ENCODE measurements at regions not wholly inside any gene's neighbourhood (a gene's known extent, or its start where the extent isn't known, plus 50 kb on each side); places are given as distances from the start of the nearest gene placed in this dataset.
"Not testable (repeated sequence)": the region's sequence is repeated elsewhere in the genome, so short reads cannot be mapped to it uniquely, and the experiment has no call there.

GRCh38 chr9:117938086-117938485, 233.9 kb downstream of the TLR4 start:
- no peaks in the 10 kb centered on the region for H3K36me3 ChIP-seq (ENCODE audit: insufficient read depth, low read length)
- Mint-ChIP-seq H3K27ac (no peak overlapping the region), H3K9me3 (peaks cover 0 to 23% (median 2%) of the 10 kb centered on the region in 8 donors), H3K4me3 (no peak overlapping the region), H3K4me1 (no peaks in the 10 kb centered on the region), H3K27me3 (peaks cover 0 to 4% of the 10 kb centered on the region in 2 donors), H3K36me3 (no peaks in the 10 kb centered on the region)
- H3K4me1 ChIP-seq (ENCODE audit: insufficient read depth, low read length): no peaks in the 10 kb centered on the region
- intact Hi-C loops (cut with micrococcal nuclease): no loop called here
- CTCF ChIA-PET (ENCODE audit: partially characterized antibody): no interaction called here
- POLR2A ChIA-PET (ENCODE audit: partially characterized antibody): no interaction called here
- no peaks in the 10 kb centered on the region for H3K9me3 ChIP-seq (ENCODE audit: control insufficient read depth in 1 of 2, low read length in 2 of 2)
- H3K27ac ChIP-seq (ENCODE audit: low read depth, low read length): no peak overlapping the region
- H3K4me3 ChIP-seq (ENCODE audit: low read length in 2 of 2): no peak overlapping the region
- no peaks in the 10 kb centered on the region for H3K27me3 ChIP-seq (ENCODE audit: insufficient read depth, low read length)
- no peak for DNase-seq

GRCh38 chr9:117938896-117939295, 234.7 kb downstream of the TLR4 start:
- Mint-ChIP-seq H3K27ac (no peak overlapping the region), H3K4me1 (no peaks in the 10 kb centered on the region), H3K9me3 (peaks cover 0 to 23% (median 2%) of the 10 kb centered on the region in 8 donors), H3K36me3 (no peaks in the 10 kb centered on the region), H3K4me3 (no peak overlapping the region), H3K27me3 (peaks cover 0 to 4% of the 10 kb centered on the region in 2 donors)
- no peaks in the 10 kb centered on the region for H3K27me3 ChIP-seq (ENCODE audit: insufficient read depth, low read length)
- no peak for DNase-seq
- H3K9me3 ChIP-seq (ENCODE audit: control insufficient read depth in 1 of 2, low read length in 2 of 2): no peaks in the 10 kb centered on the region
- no peak overlapping the region for H3K27ac ChIP-seq (ENCODE audit: low read depth, low read length)
- H3K4me1 ChIP-seq (ENCODE audit: insufficient read depth, low read length): no peaks in the 10 kb centered on the region
- CTCF ChIA-PET (ENCODE audit: partially characterized antibody): no interaction called here
- POLR2A ChIA-PET (ENCODE audit: partially characterized antibody): no interaction called here
- no peaks in the 10 kb centered on the region for H3K36me3 ChIP-seq (ENCODE audit: insufficient read depth, low read length)
- H3K4me3 ChIP-seq (ENCODE audit: low read length in 2 of 2): no peak overlapping the region
- intact Hi-C loops (cut with micrococcal nuclease): no loop called here

GRCh38 chr9:117944750-117945149, 240.5 kb downstream of the TLR4 start:
- H3K27ac Mint-ChIP-seq; H3K4me3 Mint-ChIP-seq; H3K27ac ChIP-seq (ENCODE audit: low read depth, low read length); H3K4me3 ChIP-seq (ENCODE audit: low read length in 2 of 2); DNase-seq; H3K4me1 Mint-ChIP-seq; H3K9me3 ChIP-seq (ENCODE audit: control insufficient read depth in 1 of 2, low read length in 2 of 2); H3K36me3 ChIP-seq (ENCODE audit: insufficient read depth, low read length); H3K4me1 ChIP-seq (ENCODE audit: insufficient read depth, low read length); H3K27me3 ChIP-seq (ENCODE audit: insufficient read depth, low read length); intact Hi-C loops (cut with micrococcal nuclease); H3K36me3 Mint-ChIP-seq; H3K27me3 Mint-ChIP-seq; CTCF ChIA-PET (ENCODE audit: partially characterized antibody); POLR2A ChIA-PET (ENCODE audit: partially characterized antibody): not testable (repeated sequence)
- peaks cover 0 to 11% (median 0%) of the 10 kb centered on the region in 8 donors for H3K9me3 Mint-ChIP-seq

DNA sequence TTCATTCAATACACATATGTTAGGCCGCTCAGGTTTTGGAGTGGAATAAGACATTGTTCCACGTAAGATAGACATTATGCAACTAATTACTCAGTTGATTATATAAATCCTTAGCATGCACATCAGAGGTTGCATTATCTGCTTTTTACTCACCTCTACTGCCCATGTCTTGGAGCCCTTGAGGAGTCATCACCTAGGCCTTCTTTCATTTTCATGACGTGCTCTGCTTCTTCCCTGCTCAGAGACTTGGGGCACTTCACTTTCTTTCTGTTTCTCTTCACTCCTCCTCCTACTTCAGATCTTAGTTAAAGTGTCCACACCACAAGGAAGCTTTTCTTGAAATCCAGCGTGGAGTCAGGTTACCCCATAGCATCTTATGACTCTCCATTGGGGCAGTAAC, 241.1 kb downstream of the TLR4 start:
- Mint-ChIP-seq H3K4me3 (no peak overlapping the region), H3K36me3 (no peaks in the 10 kb centered on the region), H3K4me1 (no peaks in the 10 kb centered on the region), H3K27ac (no peak overlapping the region), H3K27me3 (peaks cover 0 to 4% of the 10 kb centered on the region in 2 donors), H3K9me3 (peaks cover 0 to 10% (median 0%) of the 10 kb centered on the region in 8 donors)
- Histone ChIP-seq H3K36me3 (ENCODE audit: insufficient read depth, low read length) (no peaks in the 10 kb centered on the region), H3K4me3 (ENCODE audit: low read length in 2 of 2) (no peak overlapping the region), H3K4me1 (ENCODE audit: insufficient read depth, low read length) (no peaks in the 10 kb centered on the region), H3K9me3 (ENCODE audit: control insufficient read depth in 1 of 2, low read length in 2 of 2) (no peaks in the 10 kb centered on the region), H3K27me3 (ENCODE audit: insufficient read depth, low read length) (no peaks in the 10 kb centered on the region), H3K27ac (ENCODE audit: low read depth, low read length) (no peak overlapping the region)
- intact Hi-C loops (cut with micrococcal nuclease): no loop called here
- DNase-seq: no peak
- CTCF ChIA-PET (ENCODE audit: partially characterized antibody): no interaction called here
- POLR2A ChIA-PET (ENCODE audit: partially characterized antibody): no interaction called here

DNA sequence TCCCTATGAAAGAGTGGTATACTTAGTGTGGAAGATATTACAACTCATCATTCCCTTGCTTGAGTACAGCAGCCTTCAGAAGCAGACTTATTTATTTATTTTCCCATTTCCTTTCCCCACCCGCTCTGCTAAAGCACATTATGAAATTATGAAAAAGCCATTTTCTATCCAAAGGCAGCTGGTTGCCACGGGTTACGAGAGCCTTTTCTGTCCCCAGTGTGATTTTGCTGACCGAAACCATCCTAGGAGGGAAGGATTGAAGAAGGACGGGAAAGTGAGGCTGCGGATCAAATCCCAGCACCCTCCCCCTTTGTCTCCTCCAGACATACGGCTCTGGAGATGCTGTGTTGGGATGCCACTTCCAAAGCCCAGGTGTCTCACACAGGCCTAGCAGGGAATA, 246.9 kb downstream of the TLR4 start:
- no peak overlapping the region for H3K27ac ChIP-seq (ENCODE audit: low read depth, low read length)
- H3K4me1 Mint-ChIP-seq: no peaks in the 10 kb centered on the region
- POLR2A ChIA-PET (ENCODE audit: partially characterized antibody): no interaction called here

DNA sequence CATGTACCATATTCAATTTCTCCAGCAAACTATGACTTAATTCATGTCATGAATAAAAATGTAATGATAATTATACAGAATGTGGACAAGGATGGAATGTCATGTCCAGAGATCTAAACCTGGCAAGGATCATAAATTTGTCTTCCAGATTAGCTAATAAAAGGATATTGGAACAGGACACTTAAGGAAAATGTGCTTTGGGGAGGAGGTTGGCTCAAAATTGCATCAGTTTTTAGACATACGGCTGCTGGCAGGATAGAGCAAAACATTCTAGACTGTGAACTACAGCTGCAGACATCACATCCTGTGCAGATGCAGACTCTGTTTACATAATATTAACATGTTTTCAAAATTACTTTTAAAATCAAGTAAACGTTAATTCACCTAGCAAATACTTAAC, 248.4 kb downstream of the TLR4 start:
- POLR2A ChIA-PET (ENCODE audit: partially characterized antibody): no interaction called here
- Histone ChIP-seq H3K4me1 (ENCODE audit: insufficient read depth, low read length) (no peaks in the 10 kb centered on the region), H3K4me3 (ENCODE audit: low read length in 2 of 2) (no peak overlapping the region), H3K9me3 (ENCODE audit: control insufficient read depth in 1 of 2, low read length in 2 of 2) (no peaks in the 10 kb centered on the region), H3K36me3 (ENCODE audit: insufficient read depth, low read length) (no peaks in the 10 kb centered on the region), H3K27ac (ENCODE audit: low read depth, low read length) (no peak overlapping the region), H3K27me3 (ENCODE audit: insufficient read depth, low read length) (no peaks in the 10 kb centered on the region)
- no peaks in the 10 kb centered on the region for H3K36me3 Mint-ChIP-seq
- CTCF ChIA-PET (ENCODE audit: partially characterized antibody): no interaction called here
- intact Hi-C loops (cut with micrococcal nuclease): no loop called here
- no peak overlapping the region for H3K4me3 Mint-ChIP-seq
- no peak overlapping the region for H3K27ac Mint-ChIP-seq
- peaks cover 0 to 6% (median 0%) of the 10 kb centered on the region in 8 donors for H3K9me3 Mint-ChIP-seq
- H3K4me1 Mint-ChIP-seq: peaks cover 0 to 1% (median 0%) of the 10 kb centered on the region in 4 donors
- H3K27me3 Mint-ChIP-seq: peaks cover 0 to 5% of the 10 kb centered on the region in 2 donors
- DNase-seq: no peak

More for the DNA sequence above, 246.9 kb downstream of the TLR4 start:
- Histone ChIP-seq H3K4me3 (ENCODE audit: low read length in 2 of 2) (no peak overlapping the region), H3K27me3 (ENCODE audit: insufficient read depth, low read length) (no peaks in the 10 kb centered on the region), H3K9me3 (ENCODE audit: control insufficient read depth in 1 of 2, low read length in 2 of 2) (no peaks in the 10 kb centered on the region), H3K4me1 (ENCODE audit: insufficient read depth, low read length) (no peaks in the 10 kb centered on the region), H3K36me3 (ENCODE audit: insufficient read depth, low read length) (no peaks in the 10 kb centered on the region)
- no peaks in the 10 kb centered on the region for H3K36me3 Mint-ChIP-seq
- intact Hi-C loops (cut with micrococcal nuclease): no loop called here
- H3K27me3 Mint-ChIP-seq: peaks cover 0 to 5% of the 10 kb centered on the region in 2 donors
- CTCF ChIA-PET (ENCODE audit: partially characterized antibody): no interaction called here
- DNase-seq: no peak
- no peak overlapping the region for H3K27ac Mint-ChIP-seq
- peaks cover 0 to 4% (median 0%) of the 10 kb centered on the region in 8 donors for H3K9me3 Mint-ChIP-seq
- no peak overlapping the region for H3K4me3 Mint-ChIP-seq

GRCh38 chr9:117957267-117957666, 253.1 kb downstream of the TLR4 start:
- H3K4me3 ChIP-seq (ENCODE audit: low read length in 2 of 2): no peak overlapping the region
- no peaks in the 10 kb centered on the region for H3K36me3 ChIP-seq (ENCODE audit: insufficient read depth, low read length)
- peaks cover 0 to 2% of the 10 kb centered on the region in 2 donors for H3K27me3 Mint-ChIP-seq
- H3K4me3 Mint-ChIP-seq: no peak overlapping the region
- no peak overlapping the region for H3K27ac Mint-ChIP-seq
- H3K9me3 ChIP-seq (ENCODE audit: control insufficient read depth in 1 of 2, low read length in 2 of 2): no peaks in the 10 kb centered on the region
- peaks cover 0 to 1% (median 0%) of the 10 kb centered on the region in 4 donors for H3K4me1 Mint-ChIP-seq
- CTCF ChIA-PET (ENCODE audit: partially characterized antibody): no interaction called here
- H3K27ac ChIP-seq (ENCODE audit: low read depth, low read length): no peak overlapping the region
- H3K9me3 Mint-ChIP-seq: peaks cover 0 to 7% (median 0%) of the 10 kb centered on the region in 8 donors
- no peak for DNase-seq
- no peaks in the 10 kb centered on the region for H3K27me3 ChIP-seq (ENCODE audit: insufficient read depth, low read length)
- H3K36me3 Mint-ChIP-seq: no peaks in the 10 kb centered on the region
- POLR2A ChIA-PET (ENCODE audit: partially characterized antibody): no interaction called here
- no peaks in the 10 kb centered on the region for H3K4me1 ChIP-seq (ENCODE audit: insufficient read depth, low read length)
- intact Hi-C loops (cut with micrococcal nuclease): no loop called here

DNA sequence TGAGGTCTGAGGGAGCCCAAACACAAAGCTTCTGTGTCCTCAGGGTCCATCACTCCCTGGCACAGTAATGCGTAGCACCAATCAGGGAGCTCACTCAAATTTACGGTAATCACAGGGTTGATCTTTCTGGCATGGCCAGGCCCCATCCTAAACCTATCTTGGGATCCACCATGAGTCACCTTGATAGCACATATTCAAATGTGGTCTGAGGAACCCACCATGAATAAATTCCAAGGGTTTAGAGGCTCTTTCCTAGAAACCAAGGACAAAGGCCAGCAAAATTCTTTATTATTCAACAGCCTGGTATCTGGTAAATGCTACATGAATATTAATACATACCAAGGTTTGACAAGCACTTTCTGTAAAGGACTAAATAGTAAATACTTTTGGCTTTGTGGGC, 254.5 kb downstream of the TLR4 start:
- ChIA-PET CTCF (ENCODE audit: partially characterized antibody) (no interaction called here), POLR2A (ENCODE audit: partially characterized antibody) (no interaction called here)
- H3K36me3 Mint-ChIP-seq: no peaks in the 10 kb centered on the region

More for the DNA sequence above, 254.5 kb downstream of the TLR4 start:
- H3K4me1 Mint-ChIP-seq: peaks cover 0 to 1% (median 0%) of the 10 kb centered on the region in 4 donors
- DNase-seq: no peak
- no peak overlapping the region for H3K27ac ChIP-seq (ENCODE audit: low read depth, low read length)
- peaks cover 0 to 2% of the 10 kb centered on the region in 2 donors for H3K27me3 Mint-ChIP-seq
- peaks cover 0 to 7% (median 0%) of the 10 kb centered on the region in 8 donors for H3K9me3 Mint-ChIP-seq
- no peaks in the 10 kb centered on the region for H3K27me3 ChIP-seq (ENCODE audit: insufficient read depth, low read length)
- no peaks in the 10 kb centered on the region for H3K9me3 ChIP-seq (ENCODE audit: control insufficient read depth in 1 of 2, low read length in 2 of 2)
- intact Hi-C loops (cut with micrococcal nuclease): no loop called here
- H3K4me3 Mint-ChIP-seq: no peak overlapping the region
- H3K4me3 ChIP-seq (ENCODE audit: low read length in 2 of 2): no peak overlapping the region
- H3K36me3 ChIP-seq (ENCODE audit: insufficient read depth, low read length): no peaks in the 10 kb centered on the region
- no peak overlapping the region for H3K27ac Mint-ChIP-seq
- H3K4me1 ChIP-seq (ENCODE audit: insufficient read depth, low read length): no peaks in the 10 kb centered on the region

Measured in CD4-positive, alpha-beta memory T cell (primary cell).